ENCODE measurements at regions not wholly inside any gene's neighbourhood (a gene's known extent, or its start where the extent isn't known, plus 50 kb on each side); places are given as distances from the start of the nearest gene placed in this dataset.

- H3K4me1 Mint-ChIP-seq (ENCODE audit: low read depth, unreplicated experiment): peaks cover 1% of the 10 kb centered on the region
- H3K4me2 ChIP-seq (ENCODE audit: low read length): no peak overlapping the region
- no peak overlapping the region for H3K4me3 Mint-ChIP-seq (ENCODE audit: unreplicated experiment)
- H3K9me3 Mint-ChIP-seq (ENCODE audit: unreplicated experiment): no peaks in the 10 kb centered on the region
- no peak overlapping the region for H3K9ac ChIP-seq (ENCODE audit: low read length)
- peaks cover 19% of the 10 kb centered on the region for H3K27me3 Mint-ChIP-seq (ENCODE audit: low read depth, unreplicated experiment)
- no peak overlapping the region for H3K4me3 ChIP-seq (ENCODE audit: insufficient read depth, low read depth, low read length)
- H3K36me3 ChIP-seq (ENCODE audit: insufficient read depth, low read length): no peaks in the 10 kb centered on the region
- no peaks in the 10 kb centered on the region for H3K4me1 ChIP-seq (ENCODE audit: insufficient read depth, low read length)
- H4K20me1 ChIP-seq (ENCODE audit: insufficient read depth, low read length): no peaks in the 10 kb centered on the region
- DNase-seq (ENCODE audit: low read depth) (no peak), FAIRE-seq (no peak)
- H3K9me3 ChIP-seq (ENCODE audit: insufficient read depth, low read depth, low read length): no peaks in the 10 kb centered on the region
- no peak overlapping the region for H3K27ac ChIP-seq (ENCODE audit: low read depth, low read length)
- H3K27me3 ChIP-seq (ENCODE audit: insufficient read depth, low read length): no peaks in the 10 kb centered on the region
- no peak for TF ChIP-seq CTCF (IDR thresholded peaks at IDR 0.05; ENCODE audit: insufficient read depth, low read depth, low read length)
- no peak for TF ChIP-seq EZH2 (IDR thresholded peaks at IDR 0.05; ENCODE audit: insufficient read depth, low read length)
- H3K27ac Mint-ChIP-seq (ENCODE audit: unreplicated experiment): no peak overlapping the region
- H3K36me3 Mint-ChIP-seq (ENCODE audit: low read depth, unreplicated experiment): no peaks in the 10 kb centered on the region
- H3K79me2 ChIP-seq (ENCODE audit: insufficient read depth, low read length): no peaks in the 10 kb centered on the region
- H2AFZ ChIP-seq (ENCODE audit: low read depth, low read length): no peak overlapping the region
Measured at GRCh38 chr3:72476139-72476483, 372.1 kb downstream of the SHQ1 start.

- no peaks in the 10 kb centered on the region for H3K27me3 ChIP-seq (ENCODE audit: insufficient read depth, low read length)
- no peak for TF ChIP-seq CTCF (IDR thresholded peaks at IDR 0.05; ENCODE audit: insufficient read depth, low read depth, low read length)
- TF ChIP-seq EZH2 (IDR thresholded peaks at IDR 0.05; ENCODE audit: insufficient read depth, low read length): no peak
- Mint-ChIP-seq H3K36me3 (ENCODE audit: low read depth, unreplicated experiment) (no peaks in the 10 kb centered on the region), H3K9me3 (ENCODE audit: unreplicated experiment) (no peaks in the 10 kb centered on the region), H3K27ac (ENCODE audit: unreplicated experiment) (no peak overlapping the region), H3K4me3 (ENCODE audit: unreplicated experiment) (no peak overlapping the region), H3K27me3 (ENCODE audit: low read depth, unreplicated experiment) (peaks cover 20% of the 10 kb centered on the region), H3K4me1 (ENCODE audit: low read depth, unreplicated experiment) (peaks cover 1% of the 10 kb centered on the region)
- no peak overlapping the region for H3K9ac ChIP-seq (ENCODE audit: low read length)
- H3K4me2 ChIP-seq (ENCODE audit: low read length): no peak overlapping the region
- H3K27ac ChIP-seq (ENCODE audit: low read depth, low read length): no peak overlapping the region
- H3K4me3 ChIP-seq (ENCODE audit: insufficient read depth, low read depth, low read length): no peak overlapping the region
- FAIRE-seq (no peak), DNase-seq (ENCODE audit: low read depth) (no peak)
- no peaks in the 10 kb centered on the region for H3K79me2 ChIP-seq (ENCODE audit: insufficient read depth, low read length)
- H2AFZ ChIP-seq (ENCODE audit: low read depth, low read length): no peak overlapping the region
- no peaks in the 10 kb centered on the region for H3K9me3 ChIP-seq (ENCODE audit: insufficient read depth, low read depth, low read length)
- no peaks in the 10 kb centered on the region for H4K20me1 ChIP-seq (ENCODE audit: insufficient read depth, low read length)
- H3K36me3 ChIP-seq (ENCODE audit: insufficient read depth, low read length): no peaks in the 10 kb centered on the region
- no peaks in the 10 kb centered on the region for H3K4me1 ChIP-seq (ENCODE audit: insufficient read depth, low read length)
Measured at GRCh38 chr3:72475258-72476138, 372.7 kb downstream of the SHQ1 start.

- no peaks in the 10 kb centered on the region for H3K4me1 Mint-ChIP-seq (ENCODE audit: low read depth, unreplicated experiment)
Measured at GRCh38 chr3:72474775-72475174, 373.5 kb downstream of the SHQ1 start.

More at GRCh38 chr3:72474775-72475174, 373.5 kb downstream of the SHQ1 start:
- Histone ChIP-seq H3K36me3 (ENCODE audit: insufficient read depth, low read length) (no peaks in the 10 kb centered on the region), H3K79me2 (ENCODE audit: insufficient read depth, low read length) (no peaks in the 10 kb centered on the region), H3K4me1 (ENCODE audit: insufficient read depth, low read length) (no peaks in the 10 kb centered on the region), H3K4me2 (ENCODE audit: low read length) (no peak overlapping the region), H3K4me3 (ENCODE audit: insufficient read depth, low read depth, low read length) (no peak overlapping the region), H4K20me1 (ENCODE audit: insufficient read depth, low read length) (no peaks in the 10 kb centered on the region), H3K9me3 (ENCODE audit: insufficient read depth, low read depth, low read length) (no peaks in the 10 kb centered on the region), H3K27me3 (ENCODE audit: insufficient read depth, low read length) (no peaks in the 10 kb centered on the region), H2AFZ (ENCODE audit: low read depth, low read length) (no peak overlapping the region), H3K27ac (ENCODE audit: low read depth, low read length) (no peak overlapping the region), H3K9ac (ENCODE audit: low read length) (no peak overlapping the region)
- Mint-ChIP-seq H3K36me3 (ENCODE audit: low read depth, unreplicated experiment) (no peaks in the 10 kb centered on the region), H3K9me3 (ENCODE audit: unreplicated experiment) (no peaks in the 10 kb centered on the region), H3K27ac (ENCODE audit: unreplicated experiment) (no peak overlapping the region), H3K4me3 (ENCODE audit: unreplicated experiment) (no peak overlapping the region), H3K27me3 (ENCODE audit: low read depth, unreplicated experiment) (peaks cover 24% of the 10 kb centered on the region)
- DNase-seq (ENCODE audit: low read depth) (no peak), FAIRE-seq (no peak)
- TF ChIP-seq EZH2 (IDR thresholded peaks at IDR 0.05; ENCODE audit: insufficient read depth, low read length) (no peak), CTCF (IDR thresholded peaks at IDR 0.05; ENCODE audit: insufficient read depth, low read depth, low read length) (no peak)

Data from astrocyte (in vitro differentiated cells and primary cell).